ENCODE measurements at regions not wholly inside any gene's neighbourhood (a gene's known extent, or its start where the extent isn't known, plus 50 kb on each side); places are given as distances from the start of the nearest gene placed in this dataset.
"Not testable (repeated sequence)": the region's sequence is repeated elsewhere in the genome, so short reads cannot be mapped to it uniquely, and the experiment has no call there.

DNA sequence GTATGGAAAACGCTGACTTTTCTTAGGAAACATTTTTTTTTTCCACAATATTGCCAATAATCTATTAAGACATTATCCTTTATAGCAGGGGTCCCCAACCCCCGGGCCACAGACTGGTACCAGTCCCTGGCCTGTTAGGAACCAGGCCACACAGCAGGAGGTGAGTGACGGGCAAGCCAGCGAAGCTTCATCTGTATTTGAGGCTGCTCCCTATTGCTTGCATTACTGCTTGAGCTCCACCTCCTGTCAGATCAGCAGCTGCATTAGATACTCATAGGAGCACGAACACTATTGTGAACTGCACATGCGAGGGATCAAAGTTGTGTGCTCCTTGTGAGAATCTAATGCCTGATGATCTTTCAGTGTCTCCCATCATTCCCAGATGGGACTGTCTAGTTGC, 793.7 kb downstream of the SLITRK5 start:
- no peak for DNase-seq (ENCODE audit: low spot score)
- TF ChIP-seq, protein P1, sequence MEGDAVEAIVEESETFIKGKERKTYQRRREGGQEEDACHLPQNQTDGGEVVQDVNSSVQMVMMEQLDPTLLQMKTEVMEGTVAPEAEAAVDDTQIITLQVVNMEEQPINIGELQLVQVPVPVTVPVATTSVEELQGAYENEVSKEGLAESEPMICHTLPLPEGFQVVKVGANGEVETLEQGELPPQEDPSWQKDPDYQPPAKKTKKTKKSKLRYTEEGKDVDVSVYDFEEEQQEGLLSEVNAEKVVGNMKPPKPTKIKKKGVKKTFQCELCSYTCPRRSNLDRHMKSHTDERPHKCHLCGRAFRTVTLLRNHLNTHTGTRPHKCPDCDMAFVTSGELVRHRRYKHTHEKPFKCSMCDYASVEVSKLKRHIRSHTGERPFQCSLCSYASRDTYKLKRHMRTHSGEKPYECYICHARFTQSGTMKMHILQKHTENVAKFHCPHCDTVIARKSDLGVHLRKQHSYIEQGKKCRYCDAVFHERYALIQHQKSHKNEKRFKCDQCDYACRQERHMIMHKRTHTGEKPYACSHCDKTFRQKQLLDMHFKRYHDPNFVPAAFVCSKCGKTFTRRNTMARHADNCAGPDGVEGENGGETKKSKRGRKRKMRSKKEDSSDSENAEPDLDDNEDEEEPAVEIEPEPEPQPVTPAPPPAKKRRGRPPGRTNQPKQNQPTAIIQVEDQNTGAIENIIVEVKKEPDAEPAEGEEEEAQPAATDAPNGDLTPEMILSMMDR (IDR thresholded peaks at IDR 0.05; ENCODE audit: extremely low read depth, missing control alignments) = no peak

DNA sequence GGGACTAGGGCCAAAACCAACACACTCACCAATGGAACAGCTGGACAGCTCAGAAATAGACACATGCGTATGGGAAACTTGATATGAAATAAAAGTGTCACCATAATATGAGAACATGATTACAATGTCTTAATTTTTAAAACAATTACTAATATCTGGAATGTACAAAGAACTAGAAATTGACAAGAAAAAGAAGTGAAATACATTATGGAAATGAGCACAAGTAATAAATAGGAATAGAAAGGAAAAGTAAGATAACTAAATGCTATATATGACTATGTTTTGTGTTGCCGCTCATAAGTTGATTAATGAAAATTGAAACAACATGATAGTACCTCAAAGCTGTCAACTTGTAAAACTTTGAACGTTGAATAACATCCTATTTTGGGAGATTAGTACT, 801.1 kb downstream of the SLITRK5 start:
- TF ChIP-seq, protein P1 (IDR thresholded peaks at IDR 0.05; ENCODE audit: extremely low read depth, missing control alignments) = no peak
- no peak for DNase-seq (ENCODE audit: low spot score)

DNA sequence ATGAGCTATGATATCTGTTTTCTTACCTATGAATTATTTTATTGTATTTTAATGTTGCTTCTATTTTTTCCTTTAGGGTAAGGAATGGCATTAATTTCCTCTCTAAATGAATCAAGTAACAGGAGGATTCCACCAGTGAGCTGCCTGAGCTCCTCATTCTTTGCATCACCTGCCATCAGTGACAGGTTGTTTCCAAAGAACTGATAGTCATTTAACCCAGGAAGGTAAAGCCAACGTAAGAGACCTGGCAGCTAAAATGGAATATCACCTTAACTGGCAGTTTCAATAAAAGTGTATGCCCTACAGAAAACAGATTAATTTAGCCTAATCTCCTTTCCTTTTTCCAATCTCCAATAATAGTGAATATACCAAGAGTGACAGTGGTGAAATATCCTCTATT, 812.0 kb downstream of the SLITRK5 start:
- TF ChIP-seq, protein P1 (IDR thresholded peaks at IDR 0.05; ENCODE audit: extremely low read depth, missing control alignments) = no peak
- DNase-seq (ENCODE audit: low spot score) = no peak

DNA sequence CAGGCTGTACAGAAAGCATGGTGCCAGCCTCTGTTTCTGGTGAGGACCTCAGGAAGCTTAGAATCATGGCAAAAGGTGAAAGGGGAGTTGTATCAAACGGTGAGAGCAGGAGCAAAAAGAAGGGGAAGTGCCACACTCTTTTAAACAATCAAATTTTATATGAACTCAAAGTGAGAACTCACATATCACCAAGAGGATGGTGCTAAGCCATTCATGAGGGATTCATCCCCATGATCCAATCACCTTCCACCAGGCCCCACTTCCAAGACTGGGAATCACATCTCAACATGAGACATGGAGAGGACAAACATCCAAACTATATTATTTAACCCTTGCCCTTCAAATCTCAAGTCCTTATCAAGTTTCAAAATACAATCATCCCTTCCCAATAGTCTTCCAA, 836.7 kb downstream of the SLITRK5 start:
- no peak for DNase-seq (ENCODE audit: low spot score)
- TF ChIP-seq, protein P1 (IDR thresholded peaks at IDR 0.05; ENCODE audit: extremely low read depth, missing control alignments) = no peak

DNA sequence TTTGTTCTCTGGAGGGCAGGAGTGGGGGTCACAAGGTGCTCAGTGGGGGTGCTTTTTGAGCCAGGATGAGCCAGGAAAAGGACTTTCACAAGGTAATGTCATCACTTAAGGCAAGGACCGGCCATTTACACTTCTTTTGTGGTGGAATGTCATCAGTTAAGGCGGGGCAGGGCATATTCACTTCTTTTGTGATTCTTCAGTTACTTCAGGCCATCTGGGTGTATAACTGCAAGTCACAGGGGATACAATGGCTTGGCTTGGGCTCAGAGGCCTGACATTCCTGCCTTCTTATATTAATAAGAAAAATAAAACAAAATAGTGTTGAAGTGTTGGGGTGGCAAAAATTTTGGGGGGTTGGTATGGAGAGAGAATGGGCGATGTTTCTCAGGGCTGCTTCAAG, 841.8 kb downstream of the SLITRK5 start:
- not testable (repeated sequence) for DNase-seq (ENCODE audit: low spot score)

DNA sequence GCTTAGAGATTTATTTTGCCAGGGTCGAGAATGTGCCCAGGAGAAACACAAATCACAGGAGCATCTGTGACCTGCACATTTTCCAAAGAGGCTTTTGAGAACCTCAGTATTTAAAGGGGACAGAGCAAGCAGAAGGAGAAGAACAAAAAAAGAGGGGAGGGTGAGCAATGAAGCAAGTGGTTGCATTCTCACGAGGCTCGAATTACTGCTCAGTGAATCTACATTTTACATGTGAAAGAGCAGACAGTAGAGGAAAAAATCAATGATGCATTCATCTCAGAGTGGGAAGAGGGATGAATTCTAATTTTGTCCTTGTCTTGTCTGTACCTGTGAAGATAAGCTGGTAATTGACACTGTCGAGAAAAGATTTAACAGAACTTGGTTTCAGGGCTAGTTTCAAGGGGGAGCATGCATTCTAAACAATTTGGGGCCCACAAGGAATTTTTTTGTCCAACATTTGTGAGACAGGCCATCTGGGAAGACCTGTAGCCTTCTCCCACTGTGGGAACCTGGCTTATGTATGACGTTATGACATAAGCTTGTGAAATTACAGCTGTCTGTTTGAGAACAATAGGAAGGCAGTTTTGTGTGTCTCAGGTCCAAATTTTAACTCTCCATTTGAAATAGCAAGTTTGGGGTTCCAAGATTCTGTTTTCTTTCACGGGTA, 855.1 kb downstream of the SLITRK5 start:
- no peak for DNase-seq (ENCODE audit: low spot score)
- TF ChIP-seq, protein P1 (IDR thresholded peaks at IDR 0.05; ENCODE audit: extremely low read depth, missing control alignments) = no peak

DNA sequence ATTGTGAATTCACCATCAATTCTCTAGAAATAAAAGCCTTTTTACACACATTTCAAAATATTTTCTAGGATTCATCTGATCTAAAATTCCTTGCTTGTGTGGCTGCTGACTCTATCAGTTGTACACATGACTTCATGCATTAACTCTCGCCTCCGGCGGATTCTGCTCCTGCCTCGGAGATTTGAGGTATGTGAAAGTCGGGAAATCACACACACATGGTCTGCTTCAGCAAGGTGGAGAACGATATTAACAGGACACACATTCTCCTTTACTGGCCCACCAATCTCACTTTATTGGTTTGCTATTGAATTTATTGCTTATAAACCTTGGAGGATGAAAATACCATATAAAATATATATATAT, 855.7 kb downstream of the SLITRK5 start:
- TF ChIP-seq, protein P1 (IDR thresholded peaks at IDR 0.05; ENCODE audit: extremely low read depth, missing control alignments) = no peak
- no peak for DNase-seq (ENCODE audit: low spot score)

DNA sequence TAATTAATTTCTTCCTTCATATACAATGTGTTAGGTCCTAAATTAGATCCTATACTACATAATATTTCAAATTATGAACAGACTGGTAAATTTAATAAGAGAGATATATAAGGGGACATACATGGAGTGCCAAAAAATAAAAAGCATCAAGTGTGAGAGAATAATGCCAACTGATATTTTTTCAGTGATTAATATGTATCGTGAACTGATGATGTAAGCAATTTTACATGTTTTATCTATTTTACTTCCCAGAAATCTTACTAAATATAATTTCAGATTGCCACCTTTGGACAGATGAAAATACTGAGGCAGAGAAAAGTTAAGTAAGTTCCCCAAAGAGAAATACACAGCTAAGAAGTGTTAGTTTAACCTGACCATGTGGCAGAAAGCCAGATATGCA, 870.8 kb downstream of the SLITRK5 start:
- DNase-seq (ENCODE audit: low spot score) = no peak
- TF ChIP-seq, protein P1 (IDR thresholded peaks at IDR 0.05; ENCODE audit: extremely low read depth, missing control alignments) = no peak
